ENCODE measurements at regions not wholly inside any gene's neighbourhood (a gene's known extent, or its start where the extent isn't known, plus 50 kb on each side); places are given as distances from the start of the nearest gene placed in this dataset.

GRCh38 chr1:81375884-81376548, 424.7 kb upstream of the ADGRL2 start:
- H3K36me3 ChIP-seq = no peaks in the 10 kb centered on the region
- no peak overlapping the region for H3K27ac ChIP-seq (replicated peaks in 1 of 4)
- no peaks in the 10 kb centered on the region for H3K27me3 ChIP-seq
- H3K4me1 ChIP-seq = peaks cover 0 to 3% (median 0%) of the 10 kb centered on the region in 4 donors
- intact Hi-C loops (cut with DNase I) = no loop called here
- no peak for DNase-seq (ENCODE audit: extremely low spot score)
- TF ChIP-seq POLR2AphosphoS5 (IDR thresholded peaks at IDR 0.05) = no peak
- TF ChIP-seq CTCF (IDR thresholded peaks at IDR 0.05) = no peak
- TF ChIP-seq EP300 (IDR thresholded peaks at IDR 0.05) = no peak
- TF ChIP-seq POLR2A (IDR thresholded peaks at IDR 0.05; ENCODE audit: low read depth) = no peak
- 88% methylated on average over 5 of the region's 5 CpGs for WGBS
- H3K9me3 ChIP-seq = no peaks in the 10 kb centered on the region
- no peak overlapping the region for H3K4me3 ChIP-seq

GRCh38 chr1:81374481-81374880, 426.3 kb upstream of the ADGRL2 start:
- Histone ChIP-seq H3K4me1 (peaks cover 0 to 3% (median 0%) of the 10 kb centered on the region in 4 donors), H3K4me3 (no peak overlapping the region), H3K27ac (replicated peaks in 1 of 4) (no peak overlapping the region), H3K27me3 (no peaks in the 10 kb centered on the region), H3K9me3 (no peaks in the 10 kb centered on the region), H3K36me3 (no peaks in the 10 kb centered on the region)
- no peak for TF ChIP-seq CTCF (IDR thresholded peaks at IDR 0.05)
- no peak for TF ChIP-seq POLR2AphosphoS5 (IDR thresholded peaks at IDR 0.05)
- no peak for TF ChIP-seq POLR2A (IDR thresholded peaks at IDR 0.05; ENCODE audit: low read depth)
- no peak for TF ChIP-seq EP300 (IDR thresholded peaks at IDR 0.05)
- no peak for DNase-seq (ENCODE audit: extremely low spot score)
- WGBS = 96% methylated on average over 5 of the region's 5 CpGs
- intact Hi-C loops (cut with DNase I) = no loop called here

GRCh38 chr1:81371864-81372263, 428.9 kb upstream of the ADGRL2 start:
- Histone ChIP-seq H3K4me3 (no peak overlapping the region), H3K27ac (replicated peaks in 1 of 4) (no peak overlapping the region), H3K27me3 (no peaks in the 10 kb centered on the region), H3K4me1 (peaks cover 0 to 3% (median 0%) of the 10 kb centered on the region in 4 donors), H3K36me3 (no peaks in the 10 kb centered on the region), H3K9me3 (no peaks in the 10 kb centered on the region)
- intact Hi-C loops (cut with DNase I) = no loop called here
- no peak for TF ChIP-seq POLR2A (IDR thresholded peaks at IDR 0.05; ENCODE audit: low read depth)
- TF ChIP-seq POLR2AphosphoS5 (IDR thresholded peaks at IDR 0.05) = no peak
- no peak for TF ChIP-seq CTCF (IDR thresholded peaks at IDR 0.05)
- TF ChIP-seq EP300 (IDR thresholded peaks at IDR 0.05) = no peak
- WGBS = 91% methylated on average over 3 of the region's 3 CpGs
- no peak for DNase-seq (ENCODE audit: extremely low spot score)

DNA sequence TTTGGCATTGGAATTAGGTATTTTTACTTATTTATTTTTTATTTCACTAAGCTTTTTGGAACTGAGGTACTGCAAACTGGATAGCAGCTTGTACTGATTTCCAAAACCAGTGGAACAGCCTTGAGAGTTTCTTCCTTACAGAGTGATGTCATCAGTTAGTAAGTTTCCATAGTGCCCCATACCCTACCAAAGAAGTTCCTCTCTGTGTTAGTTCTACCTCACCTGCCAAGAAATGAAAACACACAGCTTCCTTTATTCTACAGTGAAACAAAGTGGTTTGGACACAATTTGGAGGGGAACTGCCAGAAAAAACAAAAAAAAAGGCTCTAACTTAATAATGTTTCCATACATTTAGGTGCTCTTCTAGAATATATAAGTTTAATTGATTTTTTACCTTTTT, 430.9 kb upstream of the ADGRL2 start:
- Histone ChIP-seq H3K27ac (replicated peaks in 1 of 4) (no peak overlapping the region), H3K27me3 (no peaks in the 10 kb centered on the region), H3K36me3 (no peaks in the 10 kb centered on the region), H3K4me1 (peaks cover 0 to 4% (median 2%) of the 10 kb centered on the region in 4 donors), H3K9me3 (no peaks in the 10 kb centered on the region), H3K4me3 (no peak overlapping the region)
- no peak for DNase-seq (ENCODE audit: extremely low spot score)
- intact Hi-C loops (cut with DNase I) = no loop called here
- TF ChIP-seq CTCF (IDR thresholded peaks at IDR 0.05) = no peak
- TF ChIP-seq EP300 (IDR thresholded peaks at IDR 0.05) = no peak
- TF ChIP-seq POLR2AphosphoS5 (IDR thresholded peaks at IDR 0.05) = no peak

DNA sequence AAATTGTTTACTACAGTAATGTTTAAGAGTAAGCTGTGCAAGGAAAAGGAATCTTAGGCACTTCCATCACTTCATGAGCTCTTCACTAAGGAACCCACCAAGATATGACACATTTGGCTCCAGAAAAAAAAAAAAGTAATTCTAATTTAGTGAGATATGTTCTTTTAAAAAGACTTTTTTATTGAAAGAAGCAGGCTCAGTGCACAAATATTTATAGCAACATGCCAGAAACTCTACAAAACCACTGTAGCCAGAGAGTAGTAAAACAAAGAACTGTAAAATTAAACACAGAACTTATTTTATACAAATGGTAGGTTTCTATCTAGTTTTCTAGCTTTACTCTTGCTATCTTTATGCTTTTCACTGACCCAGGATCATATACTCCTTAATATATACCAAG, 434.6 kb upstream of the ADGRL2 start:
- TF ChIP-seq EP300 (IDR thresholded peaks at IDR 0.05) (no peak), CTCF (IDR thresholded peaks at IDR 0.05) (no peak), POLR2AphosphoS5 (IDR thresholded peaks at IDR 0.05) (no peak), POLR2A (IDR thresholded peaks at IDR 0.05; ENCODE audit: low read depth) (no peak)
- no peak overlapping the region for H3K27ac ChIP-seq (replicated peaks in 1 of 4)
- no peaks in the 10 kb centered on the region for H3K9me3 ChIP-seq
- H3K4me3 ChIP-seq = no peak overlapping the region
- DNase-seq (ENCODE audit: extremely low spot score) = no peak
- H3K27me3 ChIP-seq = no peaks in the 10 kb centered on the region
- intact Hi-C loops (cut with DNase I) = no loop called here
- no peaks in the 10 kb centered on the region for H3K36me3 ChIP-seq
- H3K4me1 ChIP-seq = peaks cover 0 to 4% (median 2%) of the 10 kb centered on the region in 4 donors
